Thymus (tissue), 11 donors: ENCODE measurements at regions not wholly inside any gene's neighbourhood (a gene's known extent, or its start where the extent isn't known, plus 50 kb on each side); places are given as distances from the start of the nearest gene placed in this dataset.

Experiments used
- DNase-seq, 9 donors: peaks; one replicate each; pipeline ENCODE4 v3.0.0-alpha.2; 2013; ENCODE audit warnings: low spot score in 9 of 9, low read depth in 6 of 9, missing footprints in 1 of 9
- H3K27ac ChIP-seq, 2 donors: one replicate each; pipeline ENCODE4 v1.5.1; 2013; ENCODE audit warnings: control low read depth in 1 of 2, low read depth in 1 of 2, low read length in 1 of 2, mild to moderate bottlenecking in 1 of 2, moderate library complexity in 1 of 2
- H3K27me3 ChIP-seq, 2 donors: one replicate each; pipeline ENCODE4 v1.5.1; 2013; ENCODE audit warnings: low read length in 1 of 2; ENCODE audit not compliant: control insufficient read depth in 2 of 2, insufficient read depth in 1 of 2
- H3K36me3 ChIP-seq, 2 donors: one replicate each; pipeline ENCODE4 v1.5.1; 2013; ENCODE audit warnings: low read length in 1 of 2, mild to moderate bottlenecking in 1 of 2, moderate library complexity in 1 of 2; ENCODE audit not compliant: control insufficient read depth in 2 of 2, insufficient read depth in 2 of 2
- H3K4me1 ChIP-seq, 2 donors: one replicate each; pipeline ENCODE4 v1.5.1; 2013; ENCODE audit warnings: low read length in 2 of 2; ENCODE audit not compliant: control insufficient read depth in 2 of 2, insufficient read depth in 2 of 2
- H3K4me3 ChIP-seq, 2 donors: one replicate each; pipeline ENCODE4 v1.5.1; 2013; ENCODE audit warnings: low read length in 2 of 2, control low read depth in 1 of 2, mild to moderate bottlenecking in 1 of 2
- H3K9me3 ChIP-seq, 2 donors: one replicate each; pipeline ENCODE4 v1.5.1; 2013; ENCODE audit warnings: low read length in 1 of 2, mild to moderate bottlenecking in 1 of 2; ENCODE audit not compliant: control insufficient read depth in 2 of 2, insufficient read depth in 1 of 2
- WGBS: extraction: QIAGEN DNeasy Blood & Tissue Kit; methylation state at CpG from one replicate; pipeline ENCODE4 v1.1.7; 2013; 5-methylcytosine and 5-hydroxymethylcytosine counted together
- donor health status: healthy.

DNA sequence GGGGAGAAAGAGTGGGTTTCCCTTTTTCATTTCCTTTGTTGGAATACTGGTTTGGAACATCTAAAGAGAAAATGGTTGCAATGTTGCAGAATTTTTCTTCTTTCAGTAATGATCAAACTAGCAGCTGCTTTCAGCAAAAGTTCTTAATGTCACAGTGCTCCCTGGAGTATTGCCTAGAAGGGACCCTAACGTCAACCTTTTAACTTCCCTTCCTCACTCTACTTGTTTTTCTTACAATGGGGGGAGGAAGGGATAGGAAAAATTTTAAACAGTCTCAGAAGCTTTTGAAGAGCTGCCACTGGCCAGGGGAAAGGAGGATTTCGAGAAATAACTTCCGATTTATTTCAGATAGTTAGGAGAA is 521.8 kb downstream of the MED13L start:
- Histone ChIP-seq H3K27ac (no peak overlapping the region), H3K36me3 (no peaks in the 10 kb centered on the region), H3K4me1 (no peaks in the 10 kb centered on the region), H3K27me3 (peaks cover 0 to 2% of the 10 kb centered on the region in 2 donors), H3K9me3 (no peaks in the 10 kb centered on the region), H3K4me3 (no peak overlapping the region)
- DNase-seq: no peak
- WGBS: 25% methylated on average over 3 of the region's 3 CpGs

- WGBS: 68% methylated on average over 9 of the region's 9 CpGs
- no peak for DNase-seq
- Histone ChIP-seq H3K9me3 (no peaks in the 10 kb centered on the region), H3K27ac (no peak overlapping the region), H3K4me1 (no peaks in the 10 kb centered on the region), H3K27me3 (peaks cover 0 to 2% of the 10 kb centered on the region in 2 donors), H3K36me3 (no peaks in the 10 kb centered on the region), H3K4me3 (no peak overlapping the region)
Observed at GRCh38 chr12:115755061-115755724, 522.3 kb downstream of the MED13L start.

DNA sequence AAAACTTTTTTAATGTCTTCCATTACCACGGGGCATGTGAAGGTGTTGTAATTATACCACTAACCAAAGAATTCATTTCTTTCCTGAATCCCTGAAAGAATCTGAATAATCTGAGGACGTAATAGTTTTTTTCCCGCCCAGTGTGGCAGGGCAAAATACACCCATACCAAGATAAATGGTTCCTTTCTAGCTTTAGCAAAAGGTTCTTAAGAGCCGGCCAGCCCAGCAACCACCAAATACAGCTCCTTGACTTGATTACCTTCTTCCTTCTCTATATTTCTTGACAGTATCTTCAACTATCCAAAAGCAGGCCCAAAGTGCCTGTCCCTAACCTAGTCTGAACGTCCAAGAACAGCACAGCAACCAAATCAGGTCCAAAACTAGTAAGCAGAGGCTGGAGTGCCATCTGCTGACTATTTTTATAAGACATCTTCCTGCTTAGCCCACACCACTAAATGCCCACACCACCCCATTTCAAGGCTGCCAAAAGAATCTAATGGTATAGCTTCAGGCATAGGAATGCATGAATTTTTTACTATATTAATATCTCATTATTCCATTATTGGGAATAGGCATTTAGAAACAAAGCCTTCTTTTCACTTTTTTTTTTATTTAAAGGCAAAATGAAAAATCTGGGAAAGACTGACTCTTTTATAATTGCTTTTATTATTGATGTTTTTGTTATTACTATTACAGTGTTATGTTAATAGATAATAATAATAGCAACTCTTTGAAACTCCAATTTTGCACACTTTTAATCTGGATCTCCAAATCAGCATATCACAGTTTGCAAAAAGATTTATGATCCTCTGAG is 524.4 kb downstream of the MED13L start:
- 69% methylated on average over 5 of the region's 5 CpGs for WGBS

GRCh38 chr12:115752156-115752555 is 525.3 kb downstream of the MED13L start:
- 48% methylated on average over 2 of the region's 2 CpGs for WGBS
- Histone ChIP-seq H3K36me3 (no peaks in the 10 kb centered on the region), H3K4me1 (no peaks in the 10 kb centered on the region), H3K27me3 (peaks cover 0 to 2% of the 10 kb centered on the region in 2 donors), H3K27ac (no peak overlapping the region), H3K9me3 (no peaks in the 10 kb centered on the region), H3K4me3 (no peak overlapping the region)
- no peak for DNase-seq

More for the DNA sequence above, 524.4 kb downstream of the MED13L start:
- no peak overlapping the region for H3K27ac ChIP-seq
- H3K36me3 ChIP-seq: no peaks in the 10 kb centered on the region
- no peaks in the 10 kb centered on the region for H3K9me3 ChIP-seq
- no peak overlapping the region for H3K4me3 ChIP-seq
- no peaks in the 10 kb centered on the region for H3K4me1 ChIP-seq
- peak in 7 of 9 donors; percentile 2 to 22 (median 5) for DNase-seq
- no peaks in the 10 kb centered on the region for H3K27me3 ChIP-seq

GRCh38 chr12:115750340-115750739 is 527.2 kb downstream of the MED13L start:
- 88% methylated on average over 1 of the region's 1 CpG for WGBS
- Histone ChIP-seq H3K4me1 (no peaks in the 10 kb centered on the region), H3K36me3 (no peaks in the 10 kb centered on the region), H3K27ac (no peak overlapping the region), H3K4me3 (no peak overlapping the region), H3K9me3 (no peaks in the 10 kb centered on the region), H3K27me3 (peaks cover 0 to 2% of the 10 kb centered on the region in 2 donors)
- no peak for DNase-seq

GRCh38 chr12:115749071-115749841 is 528.2 kb downstream of the MED13L start:
- Histone ChIP-seq H3K4me3 (no peak overlapping the region), H3K27me3 (peaks cover 0 to 2% of the 10 kb centered on the region in 2 donors), H3K9me3 (no peaks in the 10 kb centered on the region), H3K27ac (no peak overlapping the region), H3K4me1 (no peaks in the 10 kb centered on the region), H3K36me3 (no peaks in the 10 kb centered on the region)
- WGBS: 90% methylated on average over 8 of the region's 8 CpGs
- DNase-seq: no peak

GRCh38 chr12:115740586-115741155 is 536.8 kb downstream of the MED13L start:
- H3K36me3 ChIP-seq: no peaks in the 10 kb centered on the region
- 89% methylated on average over 9 of the region's 9 CpGs for WGBS
- no peak overlapping the region for H3K27ac ChIP-seq
- no peaks in the 10 kb centered on the region for H3K9me3 ChIP-seq
- DNase-seq: no peak
- H3K4me3 ChIP-seq: no peak overlapping the region
- no peaks in the 10 kb centered on the region for H3K27me3 ChIP-seq
- H3K4me1 ChIP-seq: no peaks in the 10 kb centered on the region

- 95% methylated on average over 2 of the region's 2 CpGs for WGBS
- H3K4me3 ChIP-seq: no peak overlapping the region
Observed at GRCh38 chr12:115737895-115738294, 539.6 kb downstream of the MED13L start.

More at GRCh38 chr12:115737895-115738294, 539.6 kb downstream of the MED13L start:
- no peaks in the 10 kb centered on the region for H3K9me3 ChIP-seq
- DNase-seq: no peak
- H3K36me3 ChIP-seq: no peaks in the 10 kb centered on the region
- no peaks in the 10 kb centered on the region for H3K4me1 ChIP-seq
- H3K27ac ChIP-seq: no peak overlapping the region
- H3K27me3 ChIP-seq: no peaks in the 10 kb centered on the region
